NB4 (cell line): ENCODE measurements at regions not wholly inside any gene's neighbourhood (a gene's known extent, or its start where the extent isn't known, plus 50 kb on each side); places are given as distances from the start of the nearest gene placed in this dataset.
A peak's percentile ranks its signal among the peaks of the same experiment; 100 is the strongest.

ENCODE experiments used
- DNase-seq: peaks from one replicate; pipeline ENCODE4 v3.0.0; 2010; ENCODE audit warnings: low read depth
- H3K4me3 ChIP-seq: one replicate; pipeline ENCODE4 v1.5.1; 2011; ENCODE audit warnings: mild to moderate bottlenecking, low read depth, low read length, moderate library complexity
- CTCF ChIP-seq: IDR thresholded peaks from one replicate; pipeline ENCODE4 v1.5.1; 2012; ENCODE audit warnings: low read depth, low read length
- MAX ChIP-seq: IDR thresholded peaks from 2 replicates; pipeline ENCODE4 v1.6.1; 2011; ENCODE audit warnings: low read depth, low read length
- MYC ChIP-seq: IDR thresholded peaks from 2 replicates; pipeline ENCODE4 v1.6.1; 2011; ENCODE audit warnings: low read depth, low read length
- POLR2A ChIP-seq: IDR thresholded peaks from 2 replicates; pipeline ENCODE4 v1.6.1; 2011; ENCODE audit warnings: mild to moderate bottlenecking; ENCODE audit not compliant: insufficient read length; ENCODE audit errors: extremely low read depth

- H3K4me3 ChIP-seq: no peak overlapping the region
- TF ChIP-seq MAX: no peak
- no peak for DNase-seq
Measured at GRCh38 chr16:86959729-86960128, 357.5 kb downstream of the C16orf95 start.

GRCh38 chr16:86960266-86960665, 356.9 kb downstream of the C16orf95 start:
- TF ChIP-seq MAX (no peak), MYC (no peak), CTCF (no peak)
- DNase-seq: no peak
- no peak overlapping the region for H3K4me3 ChIP-seq

- DNase-seq: no peak
- TF ChIP-seq POLR2A (no peak), CTCF (no peak), MAX (no peak), MYC (no peak)
- no peak overlapping the region for H3K4me3 ChIP-seq
Measured at GRCh38 chr16:86961171-86961601, 356.0 kb downstream of the C16orf95 start.

GRCh38 chr16:86962259-86962658, 354.9 kb downstream of the C16orf95 start:
- no peak for DNase-seq
- TF ChIP-seq MAX: no peak
- no peak for TF ChIP-seq MYC
- no peak for TF ChIP-seq CTCF
- TF ChIP-seq POLR2A: no peak
- H3K4me3 ChIP-seq: no peak overlapping the region

GRCh38 chr16:86962913-86963312, 354.3 kb downstream of the C16orf95 start:
- DNase-seq: no peak
- TF ChIP-seq MYC: no peak
- no peak for TF ChIP-seq MAX
- no peak for TF ChIP-seq CTCF
- TF ChIP-seq POLR2A: no peak
- no peak overlapping the region for H3K4me3 ChIP-seq

GRCh38 chr16:86963600-86964575, 353.3 kb downstream of the C16orf95 start:
- peak; percentile 70 for DNase-seq
- no peak overlapping the region for H3K4me3 ChIP-seq
- TF ChIP-seq POLR2A (no peak), MAX (no peak), CTCF (no peak), MYC (no peak)
